GM12878 (cell line): ENCODE measurements at regions not wholly inside any gene's neighbourhood (a gene's known extent, or its start where the extent isn't known, plus 50 kb on each side); places are given as distances from the start of the nearest gene placed in this dataset.

Experiments
- ATAC-seq: fragments of 200-7000 bp; cut with Tn5 transposase; 3 replicates; pipeline ENCODE4 v1.9.1; 2020; ENCODE audit warnings: mild to moderate bottlenecking, moderate library complexity
- BruUV-seq: library from RNA; stranded (reverse); fragments of 400-500 nt; replicated peaks from 2 replicates; lab custom pipeline; 2021; lab: Mats Ljungman, UMichigan
- CTCF ChIA-PET: fragments of 300-600 bp; sonication (Branson Sonifier 250); formaldehyde crosslinking; extraction: SDS; loops from one replicate; lab custom pipeline; 2021; ENCODE audit warnings: inconsistent platforms; lab: Yijun Ruan, JAX
- POLR2A ChIA-PET: fragments of 350-600 bp; formaldehyde crosslinking; extraction: SDS; loops from one replicate; lab custom pipeline; 2021; ENCODE audit warnings: inconsistent platforms; lab: Charles Lee
- RAD21 ChIA-PET: fragments of 300-600 bp; sonication (Branson Sonifier 250); formaldehyde crosslinking; loops from one replicate; lab custom pipeline; 2023; ENCODE audit warnings: antibody characterized with exemption; ENCODE audit not compliant: unreplicated experiment; lab: Charles Lee
- SMC1A ChIA-PET: fragments of 300-600 bp; sonication (Branson Sonifier 250); formaldehyde crosslinking; loops from one replicate; lab custom pipeline; 2023; ENCODE audit not compliant: unreplicated experiment, uncharacterized antibody; lab: Charles Lee
- DNase-seq: peaks from one replicate; pipeline ENCODE4 v3.0.0-alpha.2; 2011; ENCODE audit warnings: low read depth, low spot score
- FAIRE-seq: peaks from 3 replicates; lab custom pipeline; 2011; peaks lifted over from hg19 to GRCh38; lab: Jason Lieb, UNC
- H2AFZ ChIP-seq: 2 replicates; pipeline ENCODE4 v1.6.0; 2011; ENCODE audit warnings: low read depth, low read length, control low read depth; ENCODE audit not compliant: control insufficient read depth
- H3K27ac ChIP-seq: 2 replicates; pipeline ENCODE4 v1.5.1; 2011; ENCODE audit warnings: control low read depth; ENCODE audit not compliant: control insufficient read depth, insufficient read depth
- H3K27me3 ChIP-seq, 2 experiments: replicated peaks in 1 of 2; 2 replicates each; pipeline versions ENCODE4 v1.6.0 to v1.6.1; 2011; ENCODE audit warnings: low read length in 1 of 2; ENCODE audit not compliant: control insufficient read depth in 2 of 2, insufficient read depth in 2 of 2
- H3K36me3 ChIP-seq, 2 experiments: 2 replicates each; pipeline ENCODE4 v1.5.1; 2011; ENCODE audit warnings: low read length in 1 of 2; ENCODE audit not compliant: control insufficient read depth in 2 of 2, insufficient read depth in 2 of 2
- H3K4me1 ChIP-seq: 2 replicates; pipeline ENCODE4 v1.6.1; 2011; ENCODE audit warnings: mild to moderate bottlenecking, low read length, moderate library complexity, mixed read lengths; ENCODE audit not compliant: control insufficient read depth, insufficient read depth
- H3K4me2 ChIP-seq: 2 replicates; pipeline ENCODE4 v1.6.0; 2011; ENCODE audit warnings: control low read depth; ENCODE audit not compliant: control insufficient read depth, insufficient read depth
- H3K4me3 ChIP-seq: fragments of 200-600 bp; sonication (generic); 2 replicates; pipeline ENCODE4 v1.5.1; 2016
- H3K79me2 ChIP-seq: 2 replicates; pipeline ENCODE4 v1.6.0; 2011; ENCODE audit warnings: low read length; ENCODE audit not compliant: control insufficient read depth, insufficient read depth
- H3K9ac ChIP-seq: 2 replicates; pipeline ENCODE4 v1.8.0; 2011; ENCODE audit warnings: low read length, control low read depth, mixed read lengths; ENCODE audit not compliant: control insufficient read depth, insufficient read depth
- H3K9me3 ChIP-seq: replicated peaks from 3 replicates; pipeline ENCODE4 v1.5.1; 2011; ENCODE audit warnings: mild to moderate bottlenecking, low read length; ENCODE audit not compliant: control insufficient read depth, insufficient read depth
- H4K20me1 ChIP-seq: 2 replicates; pipeline ENCODE4 v1.6.0; 2011; ENCODE audit not compliant: control insufficient read depth, insufficient read depth
- BHLHE40 ChIP-seq, 2 experiments: fragments of 450-650 bp in 1 of 2; IDR thresholded peaks; 2 replicates each; pipeline ENCODE4 v1.6.1; 2011 to 2017; ENCODE audit warnings: low read depth in 2 of 2, borderline replicate concordance in 1 of 2, improper control_type of control experiment in 1 of 2, low read length in 1 of 2, mild to moderate bottlenecking in 1 of 2
- BRCA1 ChIP-seq: IDR thresholded peaks from 2 replicates; pipeline ENCODE4 v1.6.1; 2011; ENCODE audit warnings: low read depth, low read length, improper control_type of control experiment
- CBX3 ChIP-seq: fragments of 200-600 bp; sonication (generic); IDR thresholded peaks from 2 replicates; pipeline ENCODE4 v1.6.1; 2016; ENCODE audit warnings: low read depth, borderline replicate concordance
- POLR2A ChIP-seq: IDR thresholded peaks from 2 replicates; pipeline ENCODE4 v1.6.1; 2011; ENCODE audit warnings: low read depth, mild to moderate bottlenecking, low read length
- SMC3 ChIP-seq: IDR thresholded peaks from 2 replicates; pipeline ENCODE4 v1.6.1; 2011; ENCODE audit warnings: low read length, improper control_type of control experiment, borderline replicate concordance
- ZBED1 ChIP-seq: IDR thresholded peaks from 2 replicates; pipeline ENCODE4 v1.6.1; 2016; ENCODE audit warnings: borderline replicate concordance
- ZNF384 ChIP-seq: IDR thresholded peaks from 2 replicates; pipeline ENCODE4 v1.6.1; 2012; ENCODE audit warnings: low read depth, mild to moderate bottlenecking, low read length, improper control_type of control experiment, borderline replicate concordance
- WGBS: methylation state at CpG from one replicate; pipeline ENCODE4 v1.1.6; 2016; ENCODE audit warnings: low lambda C conversion rate; ENCODE audit not compliant: insufficient replicate concordance, insufficient coverage; ENCODE audit errors: missing lambda C conversion rate; 5-methylcytosine and 5-hydroxymethylcytosine counted together
- in situ Hi-C: fragments of 300-500 bp; cut with MboI; formaldehyde crosslinking; loops from 9 replicates; pipeline ENCODE4 v1.14.3; 2018; ENCODE audit warnings: mixed read lengths
- intact Hi-C: fragments of 100-400 bp; cut with micrococcal nuclease; formaldehyde crosslinking; loops from one replicate; pipeline ENCODE4 v1.14.2; 2022; ENCODE audit not compliant: unreplicated experiment
- TF ChIP-seq, protein P1 (sequence below): fragments of 450-650 bp; IDR thresholded peaks from 2 replicates; pipeline ENCODE4 v1.6.1; 2017; ENCODE audit warnings: low read depth, mild to moderate bottlenecking, moderate library complexity
- TF ChIP-seq, protein P2 (sequence below): fragments of 450-650 bp; IDR thresholded peaks from 2 replicates; pipeline ENCODE4 v1.6.1; 2017; ENCODE audit warnings: mild to moderate bottlenecking
- TF ChIP-seq, protein P3 (sequence below): fragments of 450-650 bp; IDR thresholded peaks from 2 replicates; pipeline ENCODE4 v1.6.1; 2017; ENCODE audit warnings: mild to moderate bottlenecking, moderate library complexity
- TF ChIP-seq, protein P4 (sequence below): IDR thresholded peaks from 2 replicates; pipeline ENCODE4 v1.6.1; 2012; ENCODE audit warnings: low read depth, low read length, improper control_type of control experiment
- TF ChIP-seq, protein P5 (sequence below): IDR thresholded peaks from 2 replicates; pipeline ENCODE4 v1.6.1; 2012; ENCODE audit warnings: mild to moderate bottlenecking, low read depth, low read length

DNA sequence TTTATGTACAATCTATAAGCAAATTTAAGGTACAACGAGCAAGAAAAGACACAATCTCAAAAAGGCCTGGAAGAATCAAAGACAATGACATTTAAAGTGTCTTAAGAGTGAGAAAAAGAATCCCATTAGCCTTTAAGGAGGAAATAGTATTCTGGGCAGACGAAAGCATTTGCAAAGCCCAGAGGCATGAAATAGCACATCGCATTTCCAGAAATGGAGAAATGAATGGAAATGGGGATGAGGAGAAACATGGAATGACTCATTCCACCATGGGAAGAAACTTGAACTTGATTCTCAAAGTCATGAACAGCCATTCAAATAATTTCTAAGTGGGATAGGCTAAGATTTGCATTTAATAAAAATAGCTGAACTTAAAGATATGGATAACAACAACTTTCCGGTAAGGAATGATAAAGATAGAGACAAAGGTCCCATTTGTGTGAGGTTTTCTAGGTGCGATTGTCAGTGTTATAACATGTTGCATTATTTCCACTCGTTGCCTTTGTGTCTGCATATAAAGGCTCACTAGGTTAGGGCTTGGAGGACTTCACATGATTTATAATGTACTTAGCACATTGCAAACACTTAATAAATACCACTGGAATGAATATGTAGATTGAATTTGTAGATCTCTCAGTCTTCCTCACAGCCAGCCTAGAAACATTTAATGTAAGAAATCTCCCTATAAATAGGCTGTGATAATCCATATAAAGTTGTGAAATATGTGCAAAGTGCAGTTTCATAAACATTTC, 310.3 kb upstream of the KLF6 start:
- no peaks in the 10 kb centered on the region for H3K79me2 ChIP-seq
- H3K4me1 ChIP-seq = no peaks in the 10 kb centered on the region
- no peak overlapping the region for H2AFZ ChIP-seq
- intact Hi-C loops = no loop called here
- no peaks in the 10 kb centered on the region for H4K20me1 ChIP-seq
- ChIA-PET CTCF (no interaction called here), RAD21 (no interaction called here), SMC1A (interaction anchor here (0.7 to 0.9 kb wide), 2 partner anchors 15 to 21 kb away, joined by 3 read pairs; no protein-coding TSS in a partner anchor), POLR2A (no interaction called here)
- ATAC-seq (no peak), DNase-seq (no peak), FAIRE-seq (no peak)
- H3K9ac ChIP-seq = no peak overlapping the region
- in situ Hi-C loops = no loop called here
- peaks cover 0 to 2% of the 10 kb centered on the region in 2 experiments; a peak in 1 of 4 replicates for H3K27me3 ChIP-seq
- BruUV-seq = no TSS peak
- no peak overlapping the region for H3K4me3 ChIP-seq
- 63% methylated on average over 6 of the region's 6 CpGs for WGBS
- no peaks in the 10 kb centered on the region for H3K36me3 ChIP-seq
- H3K27ac ChIP-seq = no peak overlapping the region
- no peaks in the 10 kb centered on the region; the same call in 2 of the 3 replicates for H3K9me3 ChIP-seq
- no peak overlapping the region for H3K4me2 ChIP-seq
- TF ChIP-seq, protein P1, sequence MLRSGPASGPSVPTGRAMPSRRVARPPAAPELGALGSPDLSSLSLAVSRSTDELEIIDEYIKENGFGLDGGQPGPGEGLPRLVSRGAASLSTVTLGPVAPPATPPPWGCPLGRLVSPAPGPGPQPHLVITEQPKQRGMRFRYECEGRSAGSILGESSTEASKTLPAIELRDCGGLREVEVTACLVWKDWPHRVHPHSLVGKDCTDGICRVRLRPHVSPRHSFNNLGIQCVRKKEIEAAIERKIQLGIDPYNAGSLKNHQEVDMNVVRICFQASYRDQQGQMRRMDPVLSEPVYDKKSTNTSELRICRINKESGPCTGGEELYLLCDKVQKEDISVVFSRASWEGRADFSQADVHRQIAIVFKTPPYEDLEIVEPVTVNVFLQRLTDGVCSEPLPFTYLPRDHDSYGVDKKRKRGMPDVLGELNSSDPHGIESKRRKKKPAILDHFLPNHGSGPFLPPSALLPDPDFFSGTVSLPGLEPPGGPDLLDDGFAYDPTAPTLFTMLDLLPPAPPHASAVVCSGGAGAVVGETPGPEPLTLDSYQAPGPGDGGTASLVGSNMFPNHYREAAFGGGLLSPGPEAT = no peak
- TF ChIP-seq, protein P2, sequence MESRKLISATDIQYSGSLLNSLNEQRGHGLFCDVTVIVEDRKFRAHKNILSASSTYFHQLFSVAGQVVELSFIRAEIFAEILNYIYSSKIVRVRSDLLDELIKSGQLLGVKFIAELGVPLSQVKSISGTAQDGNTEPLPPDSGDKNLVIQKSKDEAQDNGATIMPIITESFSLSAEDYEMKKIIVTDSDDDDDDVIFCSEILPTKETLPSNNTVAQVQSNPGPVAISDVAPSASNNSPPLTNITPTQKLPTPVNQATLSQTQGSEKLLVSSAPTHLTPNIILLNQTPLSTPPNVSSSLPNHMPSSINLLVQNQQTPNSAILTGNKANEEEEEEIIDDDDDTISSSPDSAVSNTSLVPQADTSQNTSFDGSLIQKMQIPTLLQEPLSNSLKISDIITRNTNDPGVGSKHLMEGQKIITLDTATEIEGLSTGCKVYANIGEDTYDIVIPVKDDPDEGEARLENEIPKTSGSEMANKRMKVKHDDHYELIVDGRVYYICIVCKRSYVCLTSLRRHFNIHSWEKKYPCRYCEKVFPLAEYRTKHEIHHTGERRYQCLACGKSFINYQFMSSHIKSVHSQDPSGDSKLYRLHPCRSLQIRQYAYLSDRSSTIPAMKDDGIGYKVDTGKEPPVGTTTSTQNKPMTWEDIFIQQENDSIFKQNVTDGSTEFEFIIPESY = no peak
- TF ChIP-seq, protein P3, sequence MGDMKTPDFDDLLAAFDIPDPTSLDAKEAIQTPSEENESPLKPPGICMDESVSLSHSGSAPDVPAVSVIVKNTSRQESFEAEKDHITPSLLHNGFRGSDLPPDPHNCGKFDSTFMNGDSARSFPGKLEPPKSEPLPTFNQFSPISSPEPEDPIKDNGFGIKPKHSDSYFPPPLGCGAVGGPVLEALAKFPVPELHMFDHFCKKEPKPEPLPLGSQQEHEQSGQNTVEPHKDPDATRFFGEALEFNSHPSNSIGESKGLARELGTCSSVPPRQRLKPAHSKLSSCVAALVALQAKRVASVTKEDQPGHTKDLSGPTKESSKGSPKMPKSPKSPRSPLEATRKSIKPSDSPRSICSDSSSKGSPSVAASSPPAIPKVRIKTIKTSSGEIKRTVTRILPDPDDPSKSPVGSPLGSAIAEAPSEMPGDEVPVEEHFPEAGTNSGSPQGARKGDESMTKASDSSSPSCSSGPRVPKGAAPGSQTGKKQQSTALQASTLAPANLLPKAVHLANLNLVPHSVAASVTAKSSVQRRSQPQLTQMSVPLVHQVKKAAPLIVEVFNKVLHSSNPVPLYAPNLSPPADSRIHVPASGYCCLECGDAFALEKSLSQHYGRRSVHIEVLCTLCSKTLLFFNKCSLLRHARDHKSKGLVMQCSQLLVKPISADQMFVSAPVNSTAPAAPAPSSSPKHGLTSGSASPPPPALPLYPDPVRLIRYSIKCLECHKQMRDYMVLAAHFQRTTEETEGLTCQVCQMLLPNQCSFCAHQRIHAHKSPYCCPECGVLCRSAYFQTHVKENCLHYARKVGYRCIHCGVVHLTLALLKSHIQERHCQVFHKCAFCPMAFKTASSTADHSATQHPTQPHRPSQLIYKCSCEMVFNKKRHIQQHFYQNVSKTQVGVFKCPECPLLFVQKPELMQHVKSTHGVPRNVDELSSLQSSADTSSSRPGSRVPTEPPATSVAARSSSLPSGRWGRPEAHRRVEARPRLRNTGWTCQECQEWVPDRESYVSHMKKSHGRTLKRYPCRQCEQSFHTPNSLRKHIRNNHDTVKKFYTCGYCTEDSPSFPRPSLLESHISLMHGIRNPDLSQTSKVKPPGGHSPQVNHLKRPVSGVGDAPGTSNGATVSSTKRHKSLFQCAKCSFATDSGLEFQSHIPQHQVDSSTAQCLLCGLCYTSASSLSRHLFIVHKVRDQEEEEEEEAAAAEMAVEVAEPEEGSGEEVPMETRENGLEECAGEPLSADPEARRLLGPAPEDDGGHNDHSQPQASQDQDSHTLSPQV = no peak
- TF ChIP-seq ZBED1 = no peak
- no peak for TF ChIP-seq BHLHE40 (IDR thresholded peaks at IDR 0.05; ENCODE audit: borderline replicate concordance in 1 of 2, low read depth in 2 of 2, low read length in 1 of 2)
- TF ChIP-seq, protein P4, sequence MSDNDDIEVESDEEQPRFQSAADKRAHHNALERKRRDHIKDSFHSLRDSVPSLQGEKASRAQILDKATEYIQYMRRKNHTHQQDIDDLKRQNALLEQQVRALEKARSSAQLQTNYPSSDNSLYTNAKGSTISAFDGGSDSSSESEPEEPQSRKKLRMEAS = no peak
- TF ChIP-seq CBX3 = no peak
- TF ChIP-seq, protein P5, sequence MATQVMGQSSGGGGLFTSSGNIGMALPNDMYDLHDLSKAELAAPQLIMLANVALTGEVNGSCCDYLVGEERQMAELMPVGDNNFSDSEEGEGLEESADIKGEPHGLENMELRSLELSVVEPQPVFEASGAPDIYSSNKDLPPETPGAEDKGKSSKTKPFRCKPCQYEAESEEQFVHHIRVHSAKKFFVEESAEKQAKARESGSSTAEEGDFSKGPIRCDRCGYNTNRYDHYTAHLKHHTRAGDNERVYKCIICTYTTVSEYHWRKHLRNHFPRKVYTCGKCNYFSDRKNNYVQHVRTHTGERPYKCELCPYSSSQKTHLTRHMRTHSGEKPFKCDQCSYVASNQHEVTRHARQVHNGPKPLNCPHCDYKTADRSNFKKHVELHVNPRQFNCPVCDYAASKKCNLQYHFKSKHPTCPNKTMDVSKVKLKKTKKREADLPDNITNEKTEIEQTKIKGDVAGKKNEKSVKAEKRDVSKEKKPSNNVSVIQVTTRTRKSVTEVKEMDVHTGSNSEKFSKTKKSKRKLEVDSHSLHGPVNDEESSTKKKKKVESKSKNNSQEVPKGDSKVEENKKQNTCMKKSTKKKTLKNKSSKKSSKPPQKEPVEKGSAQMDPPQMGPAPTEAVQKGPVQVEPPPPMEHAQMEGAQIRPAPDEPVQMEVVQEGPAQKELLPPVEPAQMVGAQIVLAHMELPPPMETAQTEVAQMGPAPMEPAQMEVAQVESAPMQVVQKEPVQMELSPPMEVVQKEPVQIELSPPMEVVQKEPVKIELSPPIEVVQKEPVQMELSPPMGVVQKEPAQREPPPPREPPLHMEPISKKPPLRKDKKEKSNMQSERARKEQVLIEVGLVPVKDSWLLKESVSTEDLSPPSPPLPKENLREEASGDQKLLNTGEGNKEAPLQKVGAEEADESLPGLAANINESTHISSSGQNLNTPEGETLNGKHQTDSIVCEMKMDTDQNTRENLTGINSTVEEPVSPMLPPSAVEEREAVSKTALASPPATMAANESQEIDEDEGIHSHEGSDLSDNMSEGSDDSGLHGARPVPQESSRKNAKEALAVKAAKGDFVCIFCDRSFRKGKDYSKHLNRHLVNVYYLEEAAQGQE = no peak
- TF ChIP-seq BRCA1 = no peak
- TF ChIP-seq ZNF384 = no peak
- TF ChIP-seq SMC3 = no peak
- TF ChIP-seq POLR2A = no peak
